B cell (primary cell): ENCODE measurements at regions not wholly inside any gene's neighbourhood (a gene's known extent, or its start where the extent isn't known, plus 50 kb on each side); places are given as distances from the start of the nearest gene placed in this dataset.

Experiments
- EZH2 ChIP-seq: IDR thresholded peaks from 2 replicates; pipeline ENCODE4 v1.6.1; 2012; ENCODE audit warnings: borderline replicate concordance, low read depth, mild to moderate bottlenecking, moderate library complexity, low read length; ENCODE audit not compliant: insufficient read depth, poor library complexity, severe bottlenecking
- TF ChIP-seq, protein P1 (sequence below): fragments of 200-600 bp; IDR thresholded peaks from one replicate; pipeline ENCODE4 v1.8.0; 2022; ENCODE audit warnings: antibody characterized with exemption, mild to moderate bottlenecking

DNA sequence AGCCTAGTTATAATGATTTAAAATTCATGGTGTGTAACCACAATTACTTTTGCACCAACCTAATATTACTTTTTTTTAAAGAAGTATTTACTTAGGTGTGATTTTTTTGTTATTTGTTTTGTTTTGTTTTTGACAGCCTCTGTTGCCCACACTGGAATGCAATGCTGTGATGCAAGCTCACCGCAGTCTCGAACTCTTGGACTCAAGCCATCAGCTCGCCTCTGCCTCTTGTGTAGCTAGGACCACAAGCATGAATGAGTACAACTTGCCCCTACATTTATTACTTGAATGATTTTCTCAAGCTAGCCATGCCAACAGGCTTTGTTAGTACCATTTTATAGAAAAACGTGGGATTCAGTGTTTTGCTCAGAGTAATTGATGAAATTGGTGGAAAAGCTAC, 488.8 kb upstream of the CPEB2 start:
- TF ChIP-seq, protein P1, sequence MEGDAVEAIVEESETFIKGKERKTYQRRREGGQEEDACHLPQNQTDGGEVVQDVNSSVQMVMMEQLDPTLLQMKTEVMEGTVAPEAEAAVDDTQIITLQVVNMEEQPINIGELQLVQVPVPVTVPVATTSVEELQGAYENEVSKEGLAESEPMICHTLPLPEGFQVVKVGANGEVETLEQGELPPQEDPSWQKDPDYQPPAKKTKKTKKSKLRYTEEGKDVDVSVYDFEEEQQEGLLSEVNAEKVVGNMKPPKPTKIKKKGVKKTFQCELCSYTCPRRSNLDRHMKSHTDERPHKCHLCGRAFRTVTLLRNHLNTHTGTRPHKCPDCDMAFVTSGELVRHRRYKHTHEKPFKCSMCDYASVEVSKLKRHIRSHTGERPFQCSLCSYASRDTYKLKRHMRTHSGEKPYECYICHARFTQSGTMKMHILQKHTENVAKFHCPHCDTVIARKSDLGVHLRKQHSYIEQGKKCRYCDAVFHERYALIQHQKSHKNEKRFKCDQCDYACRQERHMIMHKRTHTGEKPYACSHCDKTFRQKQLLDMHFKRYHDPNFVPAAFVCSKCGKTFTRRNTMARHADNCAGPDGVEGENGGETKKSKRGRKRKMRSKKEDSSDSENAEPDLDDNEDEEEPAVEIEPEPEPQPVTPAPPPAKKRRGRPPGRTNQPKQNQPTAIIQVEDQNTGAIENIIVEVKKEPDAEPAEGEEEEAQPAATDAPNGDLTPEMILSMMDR = no peak
- no peak for TF ChIP-seq EZH2
